ENCODE measurements at regions not wholly inside any gene's neighbourhood (a gene's known extent, or its start where the extent isn't known, plus 50 kb on each side); places are given as distances from the start of the nearest gene placed in this dataset.

DNA sequence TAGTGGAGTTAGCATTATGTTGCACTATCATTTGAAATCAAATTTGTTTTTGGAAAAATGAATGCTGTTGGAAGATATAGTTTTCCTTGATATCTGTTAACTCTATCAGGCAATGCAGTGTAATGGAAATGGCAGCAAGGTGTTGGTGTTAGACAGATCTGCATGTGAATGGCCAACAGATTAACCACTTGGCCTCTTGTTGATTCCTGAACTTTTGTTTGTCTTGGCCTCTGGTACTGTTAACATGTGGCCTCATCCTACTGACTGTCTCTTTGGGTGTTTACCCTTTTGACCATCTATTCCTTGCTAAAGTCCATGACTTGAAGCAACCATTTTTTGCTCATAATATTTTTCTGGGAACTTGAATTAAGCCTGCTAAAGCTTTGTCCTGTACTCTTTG lies 110.2 kb upstream of the CDH2 start:
- H3K4me1 ChIP-seq (ENCODE audit: insufficient read depth, low read length): no peaks in the 10 kb centered on the region
- no peak overlapping the region for H3T11ph ChIP-seq (ENCODE audit: low read length)
- H4K20me1 ChIP-seq (ENCODE audit: control insufficient read depth, insufficient read depth, insufficient read length): no peaks in the 10 kb centered on the region
- TF ChIP-seq, protein P1, sequence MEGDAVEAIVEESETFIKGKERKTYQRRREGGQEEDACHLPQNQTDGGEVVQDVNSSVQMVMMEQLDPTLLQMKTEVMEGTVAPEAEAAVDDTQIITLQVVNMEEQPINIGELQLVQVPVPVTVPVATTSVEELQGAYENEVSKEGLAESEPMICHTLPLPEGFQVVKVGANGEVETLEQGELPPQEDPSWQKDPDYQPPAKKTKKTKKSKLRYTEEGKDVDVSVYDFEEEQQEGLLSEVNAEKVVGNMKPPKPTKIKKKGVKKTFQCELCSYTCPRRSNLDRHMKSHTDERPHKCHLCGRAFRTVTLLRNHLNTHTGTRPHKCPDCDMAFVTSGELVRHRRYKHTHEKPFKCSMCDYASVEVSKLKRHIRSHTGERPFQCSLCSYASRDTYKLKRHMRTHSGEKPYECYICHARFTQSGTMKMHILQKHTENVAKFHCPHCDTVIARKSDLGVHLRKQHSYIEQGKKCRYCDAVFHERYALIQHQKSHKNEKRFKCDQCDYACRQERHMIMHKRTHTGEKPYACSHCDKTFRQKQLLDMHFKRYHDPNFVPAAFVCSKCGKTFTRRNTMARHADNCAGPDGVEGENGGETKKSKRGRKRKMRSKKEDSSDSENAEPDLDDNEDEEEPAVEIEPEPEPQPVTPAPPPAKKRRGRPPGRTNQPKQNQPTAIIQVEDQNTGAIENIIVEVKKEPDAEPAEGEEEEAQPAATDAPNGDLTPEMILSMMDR (conservative IDR thresholded peaks at IDR 0.05): no peak
- H3K27ac ChIP-seq (ENCODE audit: insufficient read length, low read depth, low read length): no peak overlapping the region
- peaks cover 4% of the 10 kb centered on the region; the same call in 1 of the 2 replicates for H3K27me3 ChIP-seq (ENCODE audit: insufficient read depth, low read length)
- peaks cover 11 to 13% of the 10 kb centered on the region in 2 experiments for H3K4me1 Mint-ChIP-seq
- no peak overlapping the region for H4K8ac ChIP-seq (replicated peaks; ENCODE audit: insufficient read length, low read depth, low read length)
- no peak overlapping the region for H3K4me2 ChIP-seq (ENCODE audit: insufficient read depth, insufficient read length, low read length)
- no peak overlapping the region for H3K14ac ChIP-seq (ENCODE audit: insufficient read depth, low read length)
- H3K9me3 Mint-ChIP-seq: peaks cover 2 to 5% of the 10 kb centered on the region in 2 experiments; a peak in 1 of 5 replicates
- H2BK12ac ChIP-seq (ENCODE audit: insufficient read length, low read depth, low read length): no peak overlapping the region
- no peak overlapping the region for H3K4me3 Mint-ChIP-seq
- H3K23ac ChIP-seq (ENCODE audit: insufficient read length, low read depth, low read length): no peak overlapping the region
- H2BK5ac ChIP-seq (ENCODE audit: insufficient read length, low read length): no peak overlapping the region
- H3K79me2 ChIP-seq (ENCODE audit: insufficient read depth, low read length): no peaks in the 10 kb centered on the region
- no peak overlapping the region for H3K4ac ChIP-seq (ENCODE audit: low read depth, low read length)
- H3K23me2 ChIP-seq (ENCODE audit: insufficient read length, low read depth, low read length, poor library complexity, severe bottlenecking): no peaks in the 10 kb centered on the region
- H3K27me3 Mint-ChIP-seq (ENCODE audit: low read depth): peaks cover 69% of the 10 kb centered on the region
- no peak overlapping the region for H4K91ac ChIP-seq (ENCODE audit: insufficient read length, low read depth, low read length)
- H3K36me3 Mint-ChIP-seq (ENCODE audit: insufficient read depth in 1 of 3, low read depth in 3 of 3): peaks cover 0 to 3% (median 0%) of the 10 kb centered on the region in 3 experiments; a peak in 1 of 7 replicates
- peak; percentile 74 for DNase-seq
- H2BK120ac ChIP-seq (ENCODE audit: low read depth, low read length, poor library complexity, severe bottlenecking): no peak overlapping the region
- no peak overlapping the region for H4K5ac ChIP-seq (ENCODE audit: insufficient read length, low read depth, low read length)
- no peak overlapping the region for H2BK20ac ChIP-seq (ENCODE audit: low read depth, low read length, poor library complexity, severe bottlenecking)
- no peak overlapping the region for H2AK5ac ChIP-seq (ENCODE audit: insufficient read length, low read length)
- no peak overlapping the region for H2AFZ ChIP-seq (ENCODE audit: low read length)
- no peak overlapping the region for H3K27ac Mint-ChIP-seq
- H3K56ac ChIP-seq (ENCODE audit: insufficient read length, low read depth, low read length): no peak overlapping the region
- H3K79me1 ChIP-seq (ENCODE audit: insufficient read depth, low read depth, low read length, poor library complexity, severe bottlenecking): no peaks in the 10 kb centered on the region
- no peaks in the 10 kb centered on the region for H3K9me3 ChIP-seq (ENCODE audit: control insufficient read depth, low read depth, low read length)
- H2BK15ac ChIP-seq (ENCODE audit: low read depth, low read length): no peak overlapping the region
- no peak overlapping the region for H3K18ac ChIP-seq (ENCODE audit: insufficient read length, low read depth, low read length)
- no peak overlapping the region for H3K9ac ChIP-seq (ENCODE audit: extremely low read depth, insufficient read length, low read length)
